Nephron progenitor cell (in vitro differentiated cells): ENCODE measurements at regions not wholly inside any gene's neighbourhood (a gene's known extent, or its start where the extent isn't known, plus 50 kb on each side); places are given as distances from the start of the nearest gene placed in this dataset.
"Not testable (repeated sequence)": the region's sequence is repeated elsewhere in the genome, so short reads cannot be mapped to it uniquely, and the experiment has no call there.

Experiments
- DNase-seq: peaks from one replicate; pipeline ENCODE4 v3.0.0; 2021
- H3K27ac Mint-ChIP-seq: 2 replicates; pipeline ENCODE4 v1.8.0; 2021; ENCODE audit warnings: mild to moderate bottlenecking, moderate library complexity, mixed read lengths
- H3K27me3 Mint-ChIP-seq: 2 replicates; pipeline ENCODE4 v1.8.0; 2021; ENCODE audit warnings: mild to moderate bottlenecking, low read depth, mixed read lengths; ENCODE audit not compliant: poor library complexity
- H3K36me3 Mint-ChIP-seq: 2 replicates; pipeline ENCODE4 v1.8.0; 2021; ENCODE audit warnings: low read depth, mixed read lengths
- H3K4me1 Mint-ChIP-seq: 2 replicates; pipeline ENCODE4 v1.8.0; 2021; ENCODE audit warnings: mixed read lengths
- H3K4me3 Mint-ChIP-seq: 2 replicates; pipeline ENCODE4 v1.8.0; 2021; ENCODE audit warnings: mild to moderate bottlenecking, moderate library complexity, mixed read lengths
- H3K9me3 Mint-ChIP-seq: 2 replicates; pipeline ENCODE4 v1.8.0; 2021; ENCODE audit warnings: mild to moderate bottlenecking, moderate library complexity, mixed read lengths
- CTCF ChIP-seq: fragments of 200-600 bp; sonication (generic); IDR thresholded peaks from 2 replicates; pipeline ENCODE4 v1.5.0; 2021; ENCODE audit warnings: antibody characterized with exemption

- TF ChIP-seq CTCF = no peak
- no peak for DNase-seq
- H3K9me3 Mint-ChIP-seq = peaks cover 2% of the 10 kb centered on the region
- H3K27me3 Mint-ChIP-seq = peaks cover 4% of the 10 kb centered on the region
- no peaks in the 10 kb centered on the region for H3K36me3 Mint-ChIP-seq
- H3K27ac Mint-ChIP-seq = peak overlapping the region; percentile 53
- no peak overlapping the region for H3K4me3 Mint-ChIP-seq
- H3K4me1 Mint-ChIP-seq = no peaks in the 10 kb centered on the region
Measured at GRCh38 chr3:176041185-176041584, 1156.1 kb downstream of the TBL1XR1 start.

GRCh38 chr3:176037636-176038035 lies 1159.6 kb downstream of the TBL1XR1 start:
- no peak for TF ChIP-seq CTCF
- H3K36me3 Mint-ChIP-seq = no peaks in the 10 kb centered on the region
- no peak for DNase-seq
- peaks cover 10% of the 10 kb centered on the region for H3K9me3 Mint-ChIP-seq
- peaks cover 4% of the 10 kb centered on the region for H3K27me3 Mint-ChIP-seq
- no peak overlapping the region for H3K4me3 Mint-ChIP-seq
- no peak overlapping the region for H3K27ac Mint-ChIP-seq
- no peaks in the 10 kb centered on the region for H3K4me1 Mint-ChIP-seq

GRCh38 chr3:176032043-176032442 lies 1165.2 kb downstream of the TBL1XR1 start:
- Mint-ChIP-seq H3K36me3 (no peaks in the 10 kb centered on the region), H3K27ac (no peak overlapping the region), H3K4me3 (no peak overlapping the region)

GRCh38 chr3:176016203-176016602 lies 1157.1 kb downstream of the NAALADL2 start:
- H3K27me3 Mint-ChIP-seq, DNase-seq, H3K27ac Mint-ChIP-seq, H3K4me3 Mint-ChIP-seq, H3K4me1 Mint-ChIP-seq: not testable (repeated sequence)
- Mint-ChIP-seq H3K36me3 (peaks cover 20% of the 10 kb centered on the region), H3K9me3 (peaks cover 35% of the 10 kb centered on the region)

More at GRCh38 chr3:176032043-176032442, 1165.2 kb downstream of the TBL1XR1 start:
- Mint-ChIP-seq H3K4me1 (no peaks in the 10 kb centered on the region), H3K27me3 (peaks cover 4% of the 10 kb centered on the region), H3K9me3 (peaks cover 10% of the 10 kb centered on the region)
- DNase-seq = no peak
- no peak for TF ChIP-seq CTCF

- not testable (repeated sequence) for H3K27me3 Mint-ChIP-seq, DNase-seq, H3K4me1 Mint-ChIP-seq, H3K4me3 Mint-ChIP-seq, H3K27ac Mint-ChIP-seq
- peaks cover 34% of the 10 kb centered on the region for H3K9me3 Mint-ChIP-seq
- H3K36me3 Mint-ChIP-seq = peaks cover 20% of the 10 kb centered on the region
Measured at GRCh38 chr3:176015228-176015627, 1156.1 kb downstream of the NAALADL2 start.

GRCh38 chr3:176009256-176009655 lies 1150.1 kb downstream of the NAALADL2 start:
- Mint-ChIP-seq H3K27me3 (no peaks in the 10 kb centered on the region), H3K9me3 (no peaks in the 10 kb centered on the region), H3K27ac (no peak overlapping the region), H3K36me3 (no peaks in the 10 kb centered on the region), H3K4me3 (no peak overlapping the region), H3K4me1 (no peaks in the 10 kb centered on the region)
- no peak for DNase-seq
- TF ChIP-seq CTCF = no peak

GRCh38 chr3:176005564-176005963 lies 1146.4 kb downstream of the NAALADL2 start:
- no peak overlapping the region for H3K27ac Mint-ChIP-seq
- no peak for TF ChIP-seq CTCF

More at GRCh38 chr3:176005564-176005963, 1146.4 kb downstream of the NAALADL2 start:
- Mint-ChIP-seq H3K4me3 (no peak overlapping the region), H3K27me3 (no peaks in the 10 kb centered on the region), H3K4me1 (no peaks in the 10 kb centered on the region), H3K9me3 (no peaks in the 10 kb centered on the region), H3K36me3 (no peaks in the 10 kb centered on the region)
- no peak for DNase-seq
